GM23338 (cell line): ENCODE measurements at regions not wholly inside any gene's neighbourhood (a gene's known extent, or its start where the extent isn't known, plus 50 kb on each side); places are given as distances from the start of the nearest gene placed in this dataset.

Source experiments
- ATAC-seq: fragments of 200-7000 bp; cut with Tn5 transposase; 3 replicates; pipeline ENCODE4 v1.9.1; 2020
- DNase-seq: peaks from one replicate; pipeline ENCODE4 v3.0.0-alpha.2; 2015; ENCODE audit warnings: low spot score
- H2AFZ ChIP-seq: fragments of 200-600 bp; sonication (generic); 2 replicates; pipeline ENCODE4 v1.8.0; 2016; ENCODE audit warnings: antibody characterized with exemption, mild to moderate bottlenecking, moderate library complexity
- H3F3A ChIP-seq: fragments of 200-600 bp; sonication (generic); replicated peaks from 2 replicates; pipeline ENCODE4 v1.8.0; 2017; ENCODE audit warnings: antibody characterized with exemption, mixed run types, low read depth
- H3K27ac ChIP-seq: fragments of 200-600 bp; sonication (generic); 2 replicates; pipeline ENCODE4 v1.6.1; 2016; ENCODE audit warnings: low read depth
- H3K27me3 ChIP-seq: fragments of 200-600 bp; sonication (generic); 2 replicates; pipeline ENCODE4 v1.8.0; 2016; ENCODE audit warnings: mild to moderate bottlenecking, mixed run types, moderate library complexity; ENCODE audit not compliant: insufficient read depth
- H3K36me3 ChIP-seq: fragments of 200-600 bp; sonication (generic); 2 replicates; pipeline ENCODE4 v1.8.0; 2016; ENCODE audit warnings: mild to moderate bottlenecking; ENCODE audit not compliant: insufficient read depth
- H3K4me1 ChIP-seq: fragments of 200-600 bp; sonication (generic); 2 replicates; pipeline ENCODE4 v1.8.0; 2016; ENCODE audit warnings: mild to moderate bottlenecking, moderate library complexity; ENCODE audit not compliant: insufficient read depth
- H3K4me2 ChIP-seq: fragments of 200-600 bp; sonication (generic); 2 replicates; pipeline ENCODE4 v1.7.1; 2017; ENCODE audit warnings: mixed run types
- H3K4me3 ChIP-seq: fragments of 200-600 bp; sonication (generic); 2 replicates; pipeline ENCODE4 v1.6.1; 2016; ENCODE audit warnings: mixed run types
- H3K79me2 ChIP-seq: fragments of 200-600 bp; sonication (generic); replicated peaks from 2 replicates; pipeline ENCODE4 v1.8.0; 2017; ENCODE audit warnings: mild to moderate bottlenecking; ENCODE audit not compliant: insufficient read depth
- H3K9me2 ChIP-seq: fragments of 200-600 bp; sonication (generic); 2 replicates; pipeline ENCODE4 v1.8.0; 2017; ENCODE audit not compliant: insufficient read depth
- H4K20me1 ChIP-seq: fragments of 200-600 bp; sonication (generic); replicated peaks from 2 replicates; pipeline ENCODE4 v1.8.0; 2017; ENCODE audit warnings: mild to moderate bottlenecking; ENCODE audit not compliant: insufficient read depth
- H3K27ac Mint-ChIP-seq: 2 replicates; pipeline ENCODE4 v1.8.0; 2020; ENCODE audit warnings: inconsistent platforms, mild to moderate bottlenecking, moderate library complexity, mixed read lengths
- H3K27me3 Mint-ChIP-seq: 3 replicates; pipeline ENCODE4 v1.8.0; 2022; ENCODE audit warnings: low read depth, mild to moderate bottlenecking, moderate library complexity, mixed read lengths, inconsistent platforms; ENCODE audit not compliant: insufficient read depth, poor library complexity
- H3K36me3 Mint-ChIP-seq: 3 replicates; pipeline ENCODE4 v1.8.0; 2021; ENCODE audit warnings: low read depth, mild to moderate bottlenecking, inconsistent platforms, moderate library complexity, mixed read lengths
- H3K4me1 Mint-ChIP-seq: 3 replicates; pipeline ENCODE4 v1.8.0; 2020; ENCODE audit warnings: mild to moderate bottlenecking, inconsistent platforms, mixed read lengths
- H3K4me3 Mint-ChIP-seq: 3 replicates; pipeline ENCODE4 v1.8.0; 2021; ENCODE audit warnings: moderate library complexity, mild to moderate bottlenecking, inconsistent platforms, mixed read lengths
- H3K9me3 Mint-ChIP-seq: 3 replicates; pipeline ENCODE4 v1.8.0; 2020; ENCODE audit warnings: moderate library complexity, mild to moderate bottlenecking, inconsistent platforms, mixed read lengths
- CTCF ChIP-seq, 2 experiments: fragments of 200-600 bp in 1 of 2; sonication (generic) in 1 of 2; conservative IDR thresholded peaks; 2 replicates each; pipeline versions ENCODE4 v1.5.1 to v1.6.1; 2016 to 2017; ENCODE audit warnings: antibody characterized with exemption in 2 of 2, low read depth in 2 of 2, mild to moderate bottlenecking in 2 of 2, moderate library complexity in 1 of 2
- ETS1 ChIP-seq: IDR thresholded peaks from 2 replicates; pipeline ENCODE4 v1.6.1; 2016; ENCODE audit warnings: antibody characterized with exemption
- EZH2 ChIP-seq: fragments of 200-600 bp; sonication (generic); IDR thresholded peaks from one replicate; pipeline ENCODE4 v1.8.0; 2017; ENCODE audit warnings: antibody characterized with exemption, mild to moderate bottlenecking, low read depth; ENCODE audit not compliant: unreplicated experiment
- EZH2phosphoT487 ChIP-seq: fragments of 200-600 bp; sonication (generic); IDR thresholded peaks from one replicate; pipeline ENCODE4 v1.8.1; 2018; ENCODE audit warnings: antibody characterized with exemption; ENCODE audit not compliant: unreplicated experiment
- NANOG ChIP-seq: IDR thresholded peaks from 2 replicates; pipeline ENCODE4 v1.6.1; 2016; ENCODE audit warnings: antibody characterized with exemption, borderline replicate concordance
- POLR2AphosphoS5 ChIP-seq: IDR thresholded peaks from 2 replicates; pipeline ENCODE4 v1.6.1; 2016; ENCODE audit warnings: antibody characterized with exemption, low read depth
- REST ChIP-seq: IDR thresholded peaks from one replicate; pipeline ENCODE4 v1.6.1; 2018; ENCODE audit warnings: antibody characterized with exemption; ENCODE audit not compliant: unreplicated experiment
- ZNF114 ChIP-seq: fragments of 250-450 bp; sonication (Bioruptor Pico); IDR thresholded peaks from 2 replicates; pipeline ENCODE4 v1.5.0; 2020; ENCODE audit warnings: mild to moderate bottlenecking, moderate library complexity
- ZNF331 ChIP-seq: fragments of 250-450 bp; sonication (Bioruptor Pico); IDR thresholded peaks from 2 replicates; pipeline ENCODE4 v1.5.0; 2020; ENCODE audit warnings: low read depth, mild to moderate bottlenecking, moderate library complexity
- ZNF462 ChIP-seq: fragments of 250-450 bp; sonication (Bioruptor Pico); IDR thresholded peaks from 2 replicates; pipeline ENCODE4 v1.5.0; 2020; ENCODE audit warnings: mild to moderate bottlenecking, moderate library complexity

- Mint-ChIP-seq H3K36me3 (no peaks in the 10 kb centered on the region), H3K27me3 (peaks cover 2% of the 10 kb centered on the region), H3K9me3 (no peaks in the 10 kb centered on the region; the same call in 2 of the 3 replicates), H3K4me1 (no peaks in the 10 kb centered on the region), H3K27ac (no peak overlapping the region), H3K4me3 (no peak overlapping the region)
- no peak overlapping the region for H3K27ac ChIP-seq
- DNase-seq (no peak), ATAC-seq (no peak)
- H4K20me1 ChIP-seq = no peaks in the 10 kb centered on the region
- H3K4me2 ChIP-seq = no peak overlapping the region
- no peaks in the 10 kb centered on the region for H3K36me3 ChIP-seq
- H2AFZ ChIP-seq = no peak overlapping the region
- H3K4me3 ChIP-seq = no peak overlapping the region
- peaks cover 7% of the 10 kb centered on the region for H3K9me2 ChIP-seq
- no peak for TF ChIP-seq POLR2AphosphoS5
- no peaks in the 10 kb centered on the region for H3K4me1 ChIP-seq
- H3K27me3 ChIP-seq = no peaks in the 10 kb centered on the region
- no peaks in the 10 kb centered on the region for H3F3A ChIP-seq
- H3K79me2 ChIP-seq = no peaks in the 10 kb centered on the region
Measured at GRCh38 chr2:56874717-56875116, 690.9 kb downstream of the CCDC85A start.

- Histone ChIP-seq H3K79me2 (no peaks in the 10 kb centered on the region), H3K9me2 (peaks cover 5% of the 10 kb centered on the region; the same call in 1 of the 2 replicates), H3K36me3 (no peaks in the 10 kb centered on the region), H2AFZ (no peak overlapping the region), H3F3A (no peaks in the 10 kb centered on the region), H3K27ac (no peak overlapping the region), H3K4me2 (no peak overlapping the region), H3K4me3 (no peak overlapping the region), H4K20me1 (no peaks in the 10 kb centered on the region), H3K27me3 (no peaks in the 10 kb centered on the region), H3K4me1 (no peaks in the 10 kb centered on the region)
- no peak for DNase-seq
- H3K36me3 Mint-ChIP-seq = no peaks in the 10 kb centered on the region
- no peak overlapping the region for H3K27ac Mint-ChIP-seq
- H3K4me1 Mint-ChIP-seq = no peaks in the 10 kb centered on the region
- no peaks in the 10 kb centered on the region for H3K9me3 Mint-ChIP-seq
- ATAC-seq = no peak
- no peaks in the 10 kb centered on the region for H3K27me3 Mint-ChIP-seq
- H3K4me3 Mint-ChIP-seq = no peak overlapping the region
- TF ChIP-seq POLR2AphosphoS5 (no peak), EZH2 (no peak), ZNF462 (CRISPR knock-in tag) (no peak), EZH2phosphoT487 (no peak), ETS1 (no peak), NANOG (no peak), CTCF (conservative IDR thresholded peaks at IDR 0.05; ENCODE audit: low read depth in 2 of 2) (no peak), ZNF331 (CRISPR knock-in tag) (no peak), REST (no peak), ZNF114 (CRISPR knock-in tag) (no peak)
Measured at GRCh38 chr2:56889738-56890137, 705.9 kb downstream of the CCDC85A start.
